CD4-positive, alpha-beta T cell treated with Interleukin-4 for 4 hours (primary cell): ENCODE measurements at regions not wholly inside any gene's neighbourhood (a gene's known extent, or its start where the extent isn't known, plus 50 kb on each side); places are given as distances from the start of the nearest gene placed in this dataset.

Source experiments
- DNase-seq: peaks from one replicate; pipeline ENCODE4 v3.0.0-alpha.2; 2020

DNA sequence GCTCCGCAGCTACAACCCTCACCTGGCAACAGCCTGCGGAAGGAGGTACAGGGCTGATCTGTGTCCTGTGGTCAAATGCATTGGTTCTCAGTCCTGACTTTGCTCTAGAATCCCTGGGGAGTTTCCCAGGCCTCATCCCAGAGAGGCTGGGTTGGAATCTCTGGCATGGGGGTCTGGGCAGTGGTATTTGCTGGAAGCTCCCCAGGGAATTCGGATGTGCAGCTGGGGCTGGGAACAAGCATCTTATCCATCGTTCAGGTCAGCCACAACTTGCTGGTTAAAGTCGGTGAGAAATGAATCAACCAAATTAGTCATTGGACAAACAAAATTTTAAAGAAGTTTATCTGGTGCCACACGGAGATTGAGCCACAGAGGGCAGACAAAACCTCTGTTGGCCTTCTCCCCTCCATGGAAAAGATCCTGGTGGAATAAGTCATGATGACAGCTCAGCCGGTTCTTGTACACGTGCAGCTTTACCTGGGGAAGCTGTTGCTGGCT, 231.2 kb downstream of the FOXL1 start:
- no peak for DNase-seq

- DNase-seq, result no peak
Observed at GRCh38 chr16:86810062-86810461, 231.7 kb downstream of the FOXL1 start.

GRCh38 chr16:86812363-86812970, 234.1 kb downstream of the FOXL1 start:
- DNase-seq, result no peak

GRCh38 chr16:86814256-86814655, 235.9 kb downstream of the FOXL1 start:
- DNase-seq, result no peak

DNA sequence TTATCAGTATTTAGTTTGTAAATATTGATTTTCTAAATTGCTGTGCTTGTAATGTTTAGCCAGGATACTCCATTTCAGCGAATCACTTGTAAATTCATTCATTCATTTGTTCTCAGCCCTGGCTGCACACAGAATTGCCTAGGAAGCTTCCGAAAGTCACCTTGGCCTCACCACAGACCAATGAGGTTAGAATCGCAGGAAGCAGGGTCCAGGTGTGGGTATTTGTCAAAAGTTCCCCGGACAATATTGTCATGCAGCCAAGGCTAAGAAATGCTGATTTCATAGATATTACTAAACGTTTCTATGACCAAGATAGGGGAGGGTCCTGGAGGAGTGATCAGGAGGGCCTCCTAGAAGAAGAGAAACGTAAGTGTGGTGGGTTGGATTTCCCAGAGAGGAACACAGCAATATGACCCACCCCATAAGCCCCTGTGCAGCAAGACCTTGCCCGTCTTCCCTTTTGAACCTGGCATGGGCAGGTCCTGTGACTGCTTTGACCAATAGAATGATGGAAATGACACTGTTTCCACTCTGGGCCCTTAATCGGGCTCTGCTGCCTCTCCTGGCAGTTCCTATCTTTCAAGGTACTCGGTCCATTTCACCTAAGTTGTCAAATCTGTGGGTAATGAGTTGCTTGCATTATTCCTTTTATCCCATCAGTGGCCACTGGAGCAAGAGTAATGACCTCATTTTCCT, 238.7 kb downstream of the FOXL1 start:
- no peak for DNase-seq

- DNase-seq, result no peak
Observed at GRCh38 chr16:86818671-86819532, 240.6 kb downstream of the FOXL1 start.

DNA sequence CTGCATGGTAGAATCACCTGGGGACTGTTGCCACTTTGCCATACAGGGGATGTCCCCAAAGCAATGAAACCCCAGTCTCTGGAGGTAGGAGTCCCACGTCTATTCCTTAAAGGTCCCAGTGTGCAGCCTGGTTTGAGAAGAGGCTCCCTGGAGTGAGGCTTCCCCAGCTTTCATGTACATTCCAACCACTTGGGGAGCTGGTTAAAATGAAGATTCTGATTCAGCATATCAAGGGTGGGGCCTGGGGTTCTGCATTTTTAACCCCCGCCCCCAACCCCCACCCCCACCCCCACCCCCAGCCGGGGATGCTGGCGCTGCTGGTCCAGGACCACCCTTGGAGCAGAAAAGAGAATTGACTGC, 241.2 kb downstream of the FOXL1 start:
- no peak for DNase-seq

DNA sequence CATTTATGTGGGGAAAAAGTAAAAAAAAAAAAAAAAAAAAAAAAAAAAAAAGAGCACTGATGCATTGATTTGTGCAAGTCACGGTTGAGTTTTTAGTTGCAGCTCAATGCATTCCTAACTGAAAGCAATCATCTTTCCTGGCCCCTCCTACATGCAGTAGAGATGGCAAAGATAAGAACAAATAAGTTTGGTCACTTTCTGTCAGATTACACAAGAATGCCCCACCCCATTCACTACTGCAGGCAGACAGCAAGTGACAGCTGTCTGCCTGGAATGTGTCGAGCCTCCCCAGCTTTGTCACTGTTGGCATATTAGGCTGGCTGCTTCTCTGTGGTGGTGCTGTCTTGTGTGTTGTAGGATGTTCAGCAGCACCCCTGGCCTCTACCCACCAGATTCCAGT, 243.5 kb downstream of the FOXL1 start:
- no peak for DNase-seq

DNA sequence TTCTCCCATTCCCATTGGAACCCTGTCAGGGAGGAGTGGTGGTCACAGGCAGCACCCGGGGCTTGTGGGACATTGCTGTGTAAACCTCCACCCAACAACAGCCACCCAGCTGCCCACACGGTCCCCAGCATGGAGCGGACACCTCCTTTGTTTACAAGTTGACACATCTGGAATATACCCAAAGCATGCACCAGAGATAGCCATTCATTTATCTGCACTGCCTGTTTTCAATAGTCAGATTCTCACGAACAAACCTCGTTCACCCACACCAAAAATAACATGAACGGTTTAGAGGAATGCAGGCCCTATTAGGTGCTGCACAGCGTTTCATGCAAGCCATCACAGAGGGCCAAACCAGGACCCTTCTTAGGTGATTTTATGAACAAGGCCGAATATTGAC, 244.8 kb downstream of the FOXL1 start:
- no peak for DNase-seq

- DNase-seq, result no peak
Observed at GRCh38 chr16:86823888-86824671, 245.7 kb downstream of the FOXL1 start.

DNA sequence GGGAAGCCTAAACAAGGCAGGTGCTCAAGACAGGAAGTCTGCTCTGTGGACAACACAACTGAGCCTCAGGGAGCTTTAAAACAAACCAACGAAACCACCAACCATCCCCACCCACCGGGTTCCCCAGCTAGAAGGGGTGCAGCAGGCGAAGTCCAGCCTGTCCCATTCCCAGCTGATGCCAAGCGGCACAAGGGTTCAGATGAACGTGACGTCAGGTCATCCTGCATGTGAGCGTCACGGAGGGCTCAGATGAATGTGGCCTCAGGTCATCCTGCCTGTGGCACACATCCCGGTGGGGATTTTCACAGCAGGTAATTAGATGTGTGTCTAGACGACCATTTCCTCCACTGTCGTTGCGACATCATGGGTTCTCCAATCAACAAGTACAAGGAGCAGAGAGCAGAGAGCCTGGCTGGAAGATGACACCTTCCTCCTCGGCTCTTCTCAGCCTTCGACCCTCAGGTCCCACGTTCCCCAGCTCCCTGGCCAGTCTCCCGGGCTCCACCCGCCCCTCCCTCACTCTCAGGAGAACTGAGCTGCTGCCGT, 246.5 kb downstream of the FOXL1 start:
- no peak for DNase-seq

GRCh38 chr16:86825631-86826030, 247.3 kb downstream of the FOXL1 start:
- no peak for DNase-seq

DNA sequence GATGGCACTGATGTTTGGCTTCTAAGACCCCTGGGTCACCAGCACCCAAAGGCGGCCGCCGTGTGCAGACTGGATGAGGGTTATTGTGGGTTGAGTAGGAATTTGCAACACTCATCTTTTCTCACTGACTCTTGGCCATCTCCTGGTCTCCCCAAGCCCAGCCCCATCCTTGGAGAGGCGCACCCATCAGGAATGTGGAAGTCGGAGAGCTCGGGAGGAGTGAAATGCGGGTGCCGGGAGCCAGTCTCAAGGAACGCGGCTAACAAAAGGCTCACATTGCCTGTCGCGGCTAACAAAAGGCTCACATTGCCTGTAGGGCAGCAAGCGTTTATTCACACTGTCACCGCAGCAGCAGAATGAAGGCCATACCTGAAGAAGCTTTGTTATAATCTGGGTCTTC, 248.6 kb downstream of the FOXL1 start:
- no peak for DNase-seq

DNA sequence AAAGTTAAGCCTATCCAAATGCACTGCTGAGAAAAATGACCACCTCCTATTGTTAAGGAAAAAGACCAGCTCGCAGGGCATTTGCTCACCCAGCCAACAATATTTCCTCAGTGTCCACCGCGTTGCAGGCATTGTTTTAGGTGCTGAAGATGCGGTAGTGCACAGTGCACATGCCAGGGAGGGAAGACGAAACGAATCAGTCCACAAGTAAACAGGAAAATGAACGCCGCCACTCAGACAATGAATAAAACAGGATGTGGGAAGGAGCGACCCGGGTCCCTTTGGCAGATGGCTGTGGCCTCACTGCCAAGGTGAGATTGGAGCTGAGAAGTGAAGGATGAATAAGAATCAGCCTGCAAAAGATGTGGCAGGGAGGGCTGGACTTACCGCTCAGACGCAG, 249.2 kb downstream of the FOXL1 start:
- DNase-seq, result no peak

DNA sequence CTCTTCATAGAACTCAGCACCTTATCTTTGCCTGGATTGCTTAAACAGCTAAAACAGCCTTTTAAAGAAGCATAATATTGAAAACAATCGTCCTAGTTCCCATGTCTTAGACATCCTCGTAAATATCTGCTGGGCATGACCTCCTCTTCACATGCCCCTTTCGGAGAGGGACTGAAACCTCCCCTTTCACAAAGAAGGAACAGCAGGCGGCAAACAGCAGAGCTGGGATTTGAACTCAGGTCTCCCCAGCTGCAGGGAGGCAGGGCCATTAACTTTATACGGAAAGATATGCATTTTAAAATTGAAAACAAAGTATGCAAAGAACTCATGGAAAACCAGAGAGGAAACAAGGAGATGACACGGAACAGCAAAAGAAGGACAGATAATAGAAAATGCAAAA, 249.9 kb downstream of the FOXL1 start:
- DNase-seq, result no peak

DNA sequence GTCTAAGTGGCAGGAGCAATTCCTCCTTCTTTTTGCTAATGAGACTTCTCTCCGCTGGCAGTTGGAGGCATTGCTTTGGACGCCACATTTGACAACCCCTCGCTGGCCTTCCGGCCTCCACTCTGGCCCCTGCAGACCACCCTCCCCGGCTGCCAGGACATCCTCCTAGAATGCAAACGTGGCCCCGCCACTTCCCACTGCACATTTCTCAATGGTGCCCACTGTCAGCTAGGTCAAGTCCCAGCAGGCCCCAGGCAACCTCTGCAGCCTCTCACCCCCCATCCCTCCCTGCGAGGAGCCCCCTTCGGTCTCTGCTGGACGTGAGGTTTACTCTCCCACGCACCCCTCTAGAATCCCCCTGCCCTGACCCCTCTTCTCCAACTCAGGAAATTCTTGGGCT, 250.3 kb downstream of the FOXL1 start:
- DNase-seq, result no peak

GRCh38 chr16:86831366-86831765, 253.0 kb downstream of the FOXL1 start:
- DNase-seq, result no peak

- DNase-seq, result no peak
Observed at GRCh38 chr16:86833136-86833535, 254.8 kb downstream of the FOXL1 start.

- no peak for DNase-seq
Observed at GRCh38 chr16:86834451-86835035, 256.2 kb downstream of the FOXL1 start.

GRCh38 chr16:86835982-86836381, 257.6 kb downstream of the FOXL1 start:
- DNase-seq, result no peak

- DNase-seq, result no peak
Observed at GRCh38 chr16:86836503-86837129, 258.3 kb downstream of the FOXL1 start.

GRCh38 chr16:86843812-86844211, 265.5 kb downstream of the FOXL1 start:
- DNase-seq, result no peak
